HepG2 (cell line): ENCODE measurements at regions not wholly inside any gene's neighbourhood (a gene's known extent, or its start where the extent isn't known, plus 50 kb on each side); places are given as distances from the start of the nearest gene placed in this dataset.

Experiments used
- ATAC-seq: fragments of 200-7000 bp; cut with Tn5 transposase; 3 replicates; pipeline ENCODE4 v1.9.1; 2020; ENCODE audit warnings: mild to moderate bottlenecking, moderate library complexity
- BruUV-seq: library from RNA; stranded (reverse); fragments of 400-500 nt; replicated peaks from 2 replicates; lab custom pipeline; 2021; lab: Mats Ljungman, UMichigan
- CTCF ChIA-PET: fragments of 300-600 bp; formaldehyde crosslinking; extraction: SDS; loops from one replicate; lab custom pipeline; 2021; ENCODE audit warnings: low total read pairs, inconsistent platforms, low intra/inter-chr PET ratio; lab: Yijun Ruan, JAX
- POLR2A ChIA-PET: fragments of 350-600 bp; sonication (Branson Sonifier 250); formaldehyde crosslinking; loops from one replicate; lab custom pipeline; 2020; ENCODE audit warnings: antibody characterized with exemption, inconsistent platforms; lab: Yijun Ruan, JAX
- DNase-seq: peaks from one replicate; pipeline ENCODE4 v3.0.0-alpha.2; 2015; ENCODE audit warnings: low spot score
- FAIRE-seq: peaks from 3 replicates; lab custom pipeline; 2011; peaks lifted over from hg19 to GRCh38; lab: Jason Lieb, UNC
- H2AFZ ChIP-seq: one replicate; pipeline ENCODE4 v1.6.1; 2011; ENCODE audit warnings: low read length, inconsistent platforms
- H3K27ac ChIP-seq: fragments of 300-600 bp; 3 replicates; pipeline ENCODE4 v1.8.0; 2011; ENCODE audit warnings: mixed run types, mild to moderate bottlenecking, mixed read lengths, low read length, inconsistent platforms; ENCODE audit not compliant: insufficient read depth; ENCODE audit errors: extremely low read length
- H3K27me3 ChIP-seq, 2 experiments: fragments of 200-600 bp in 1 of 2; 2 replicates in 1 of 2; 3 replicates in 1 of 2; pipeline versions ENCODE4 v1.6.0 to v1.8.0; 2011; ENCODE audit warnings: low read length in 2 of 2, mild to moderate bottlenecking in 2 of 2, moderate library complexity in 2 of 2, inconsistent platforms in 1 of 2; ENCODE audit not compliant: insufficient read depth in 2 of 2, control insufficient read depth in 1 of 2
- H3K36me3 ChIP-seq, 2 experiments: fragments of 200-600 bp in 1 of 2; replicated peaks in 1 of 2; 2 replicates in 1 of 2; 3 replicates in 1 of 2; pipeline versions ENCODE4 v1.5.1 to v1.8.0; 2011; ENCODE audit warnings: low read length in 2 of 2, inconsistent platforms in 1 of 2; ENCODE audit not compliant: insufficient read depth in 2 of 2, control insufficient read depth in 1 of 2
- H3K4me1 ChIP-seq: 2 replicates; pipeline ENCODE4 v1.5.1; 2012; ENCODE audit warnings: low read length, inconsistent platforms; ENCODE audit not compliant: insufficient read depth
- H3K4me2 ChIP-seq: 2 replicates; pipeline ENCODE4 v1.6.0; 2011; ENCODE audit warnings: low read depth, low read length, inconsistent platforms
- H3K4me3 ChIP-seq, 3 experiments: fragments of 200-600 bp in 1 of 3; sonication (generic), shearing (Covaris generic) in 1 of 3; replicated peaks in 1 of 3; 2 replicates each; pipeline ENCODE4 v1.5.1; 2011 to 2016; ENCODE audit warnings: low read length in 3 of 3, inconsistent platforms in 2 of 3, low read depth in 2 of 3, mild to moderate bottlenecking in 2 of 3, control low read depth in 1 of 3, mixed read lengths in 1 of 3; ENCODE audit not compliant: insufficient read depth in 1 of 3
- H3K79me2 ChIP-seq: one replicate; pipeline ENCODE4 v1.6.1; 2011; ENCODE audit warnings: low read length, inconsistent platforms; ENCODE audit not compliant: insufficient read depth
- H3K9ac ChIP-seq: 2 replicates; pipeline ENCODE4 v1.6.0; 2011; ENCODE audit warnings: mild to moderate bottlenecking, low read depth, low read length, inconsistent platforms; ENCODE audit not compliant: insufficient read depth
- H3K9me3 ChIP-seq: 2 replicates; pipeline ENCODE4 v1.5.1; 2012; ENCODE audit warnings: mild to moderate bottlenecking, low read length
- H4K20me1 ChIP-seq: 2 replicates; pipeline ENCODE4 v1.6.0; 2011; ENCODE audit warnings: inconsistent platforms, mild to moderate bottlenecking, low read length, moderate library complexity; ENCODE audit not compliant: insufficient read depth
- ATRX ChIP-seq: sonication (generic); formaldehyde crosslinking; IDR thresholded peaks from 2 replicates; pipeline ENCODE4 v1.4.0; 2020; ENCODE audit warnings: missing genetic modification reagents, borderline replicate concordance
- CCAR2 ChIP-seq: fragments of 200-400 bp; formaldehyde crosslinking; optimal IDR thresholded peaks from 2 replicates; pipeline ENCODE3; 2018; ENCODE audit warnings: low read depth, mild to moderate bottlenecking, low read length, moderate library complexity
- CHD4 ChIP-seq: fragments of 200-600 bp; sonication (generic); IDR thresholded peaks from 2 replicates; pipeline ENCODE4 v1.7.0; 2017; ENCODE audit warnings: mild to moderate bottlenecking, low read length, borderline replicate concordance
- CSRNP2 ChIP-seq: sonication (generic); formaldehyde crosslinking; conservative IDR thresholded peaks from 2 replicates; pipeline ENCODE4 v1.8.0; 2022; ENCODE audit warnings: low read depth, missing genetic modification reagents
- DNMT3B ChIP-seq: conservative IDR thresholded peaks from 2 replicates; pipeline ENCODE4 v1.6.1; 2016; ENCODE audit warnings: missing biosample characterization, control low read depth
- ETV6 ChIP-seq: sonication (generic); formaldehyde crosslinking; conservative IDR thresholded peaks from 2 replicates; pipeline ENCODE4 v1.4.0; 2020; ENCODE audit warnings: missing genetic modification reagents
- JARID2 ChIP-seq: sonication (generic); formaldehyde crosslinking; IDR thresholded peaks from 2 replicates; pipeline ENCODE4 v1.8.1; 2023; ENCODE audit warnings: missing genetic modification reagents, inconsistent platforms; ENCODE audit not compliant: insufficient replicate concordance
- KLF9 ChIP-seq: IDR thresholded peaks from 2 replicates; pipeline ENCODE4 v1.6.1; 2016; ENCODE audit warnings: low read depth
- POLR2AphosphoS2 ChIP-seq: IDR thresholded peaks from 2 replicates; pipeline ENCODE4 v1.6.1; 2011; ENCODE audit warnings: low read depth, low read length, improper control_type of control experiment
- RXRB ChIP-seq: IDR thresholded peaks from 2 replicates; pipeline ENCODE4 v1.6.1; 2016; ENCODE audit warnings: borderline replicate concordance, missing genetic modification reagents, missing compliant biosample characterization
- TBL1XR1 ChIP-seq: fragments of 150-350 bp; IDR thresholded peaks from 2 replicates; pipeline ENCODE4 v1.6.1; 2014; ENCODE audit warnings: borderline replicate concordance, low read length; ENCODE audit not compliant: partially characterized antibody
- UBTF ChIP-seq: sonication (generic); formaldehyde crosslinking; IDR thresholded peaks from 2 replicates; pipeline ENCODE4 v1.4.0; 2020; ENCODE audit warnings: mild to moderate bottlenecking, missing genetic modification reagents
- ZC3H4 ChIP-seq: sonication (generic); formaldehyde crosslinking; IDR thresholded peaks from 2 replicates; pipeline ENCODE4 v1.4.0; 2020; ENCODE audit warnings: missing genetic modification reagents, borderline replicate concordance
- ZNF230 ChIP-seq: sonication (generic); formaldehyde crosslinking; IDR thresholded peaks from 2 replicates; pipeline ENCODE4 v1.4.0; 2020; ENCODE audit warnings: mild to moderate bottlenecking, missing genetic modification reagents
- ZNF44 ChIP-seq: sonication (generic); formaldehyde crosslinking; IDR thresholded peaks from 2 replicates; pipeline ENCODE4 v1.5.1; 2020; ENCODE audit warnings: mild to moderate bottlenecking, missing genetic modification reagents
- ZNF512B ChIP-seq: sonication (generic); formaldehyde crosslinking; IDR thresholded peaks from 2 replicates; pipeline ENCODE4 v1.5.1; 2020; ENCODE audit warnings: missing genetic modification reagents, mild to moderate bottlenecking, borderline replicate concordance
- ZNF639 ChIP-seq: conservative IDR thresholded peaks from 2 replicates; pipeline ENCODE4 v1.6.1; 2018; ENCODE audit warnings: missing genetic modification reagents
- ZNF652 ChIP-seq: IDR thresholded peaks from 2 replicates; pipeline ENCODE4 v1.6.1; 2016; ENCODE audit warnings: low read depth, borderline replicate concordance
- ZNF749 ChIP-seq: sonication (generic); formaldehyde crosslinking; IDR thresholded peaks from 2 replicates; pipeline ENCODE4 v1.8.0; 2022; ENCODE audit warnings: mild to moderate bottlenecking, missing genetic modification reagents, moderate library complexity, borderline replicate concordance
- WGBS: methylation state at CpG from one replicate; pipeline ENCODE4 v1.1.6; 2017; ENCODE audit warnings: low lambda C conversion rate; 5-methylcytosine and 5-hydroxymethylcytosine counted together
- in situ Hi-C: cut with HindIII; loops from 2 replicates; pipeline ENCODE4 v1.10.0; 2017; ENCODE audit warnings: low pct_unique_long_range_greater_than_20kb; ENCODE audit not compliant: extremely low pct_ligation_motif_present
- intact Hi-C: fragments of 100-400 bp; cut with micrococcal nuclease; formaldehyde crosslinking; loops from one replicate; pipeline ENCODE4 v1.10.0; 2022; ENCODE audit not compliant: unreplicated experiment

- H3K9ac ChIP-seq: no peak overlapping the region
- H3K27ac ChIP-seq: no peak overlapping the region
- in situ Hi-C loops: no loop called here
- peaks cover 0 to 20% of the 10 kb centered on the region in 2 experiments; a peak in 3 of 5 replicates for H3K27me3 ChIP-seq
- FAIRE-seq: no peak
- no peak overlapping the region for H3K4me3 ChIP-seq
- no peaks in the 10 kb centered on the region for H3K9me3 ChIP-seq
- no peak for DNase-seq
- H3K4me1 ChIP-seq: no peaks in the 10 kb centered on the region
- H3K36me3 ChIP-seq: no peaks in the 10 kb centered on the region
- POLR2A ChIA-PET: no interaction called here
- no peaks in the 10 kb centered on the region for H3K79me2 ChIP-seq
- H4K20me1 ChIP-seq: no peaks in the 10 kb centered on the region
- WGBS: 67% methylated on average over 14 of the region's 14 CpGs
- no peak overlapping the region for H3K4me2 ChIP-seq
- intact Hi-C loops: no loop called here
- ATAC-seq: no peak
- BruUV-seq: no TSS peak
- no peak overlapping the region for H2AFZ ChIP-seq
- CTCF ChIA-PET: no interaction called here
- no peak for TF ChIP-seq ETV6 (CRISPR knock-in tag)
- no peak for TF ChIP-seq JARID2
- TF ChIP-seq CCAR2: no peak
- TF ChIP-seq ZNF44: no peak
- TF ChIP-seq TBL1XR1: no peak
- no peak for TF ChIP-seq ZNF512B
- no peak for TF ChIP-seq ZNF230 (CRISPR knock-in tag)
- no peak for TF ChIP-seq ZNF749
- TF ChIP-seq KLF9: no peak
- TF ChIP-seq POLR2AphosphoS2: no peak
- TF ChIP-seq CHD4: no peak
- TF ChIP-seq ZC3H4: no peak
- TF ChIP-seq ATRX: no peak
- TF ChIP-seq CSRNP2: no peak
- TF ChIP-seq UBTF: no peak
- TF ChIP-seq ZNF652: no peak
- no peak for TF ChIP-seq DNMT3B
- no peak for TF ChIP-seq RXRB (CRISPR knock-in tag)
- TF ChIP-seq ZNF639 (CRISPR knock-in tag): no peak
These were observed 216.5 kb downstream of the RAB11FIP2 start for GRCh38 chr10:117830205-117830604.
